ENCODE measurements at regions not wholly inside any gene's neighbourhood (a gene's known extent, or its start where the extent isn't known, plus 50 kb on each side); places are given as distances from the start of the nearest gene placed in this dataset.

DNA sequence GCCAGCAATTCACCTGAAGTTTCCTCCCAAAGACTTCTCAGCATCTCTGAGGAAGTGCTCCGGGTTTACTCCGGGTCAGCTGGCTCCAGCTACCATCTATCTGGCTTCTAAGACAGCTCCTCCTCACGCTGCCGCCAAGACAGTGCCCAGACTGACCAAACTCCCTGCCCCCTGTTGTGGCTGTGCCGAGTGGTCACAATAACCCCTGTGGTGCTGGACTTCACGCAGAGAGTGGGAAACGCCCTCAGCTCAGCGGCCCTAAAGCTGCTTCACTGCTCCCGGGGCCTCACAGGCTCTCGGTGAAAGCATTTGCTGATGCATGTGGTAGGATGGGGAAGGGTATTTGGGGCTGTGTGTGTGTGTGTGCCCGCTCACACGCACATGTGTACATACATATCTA, 154.8 kb upstream of the ZNF236 start:
- TF ChIP-seq POLR2A (IDR thresholded peaks at IDR 0.05), result no peak
- TF ChIP-seq, protein P1, sequence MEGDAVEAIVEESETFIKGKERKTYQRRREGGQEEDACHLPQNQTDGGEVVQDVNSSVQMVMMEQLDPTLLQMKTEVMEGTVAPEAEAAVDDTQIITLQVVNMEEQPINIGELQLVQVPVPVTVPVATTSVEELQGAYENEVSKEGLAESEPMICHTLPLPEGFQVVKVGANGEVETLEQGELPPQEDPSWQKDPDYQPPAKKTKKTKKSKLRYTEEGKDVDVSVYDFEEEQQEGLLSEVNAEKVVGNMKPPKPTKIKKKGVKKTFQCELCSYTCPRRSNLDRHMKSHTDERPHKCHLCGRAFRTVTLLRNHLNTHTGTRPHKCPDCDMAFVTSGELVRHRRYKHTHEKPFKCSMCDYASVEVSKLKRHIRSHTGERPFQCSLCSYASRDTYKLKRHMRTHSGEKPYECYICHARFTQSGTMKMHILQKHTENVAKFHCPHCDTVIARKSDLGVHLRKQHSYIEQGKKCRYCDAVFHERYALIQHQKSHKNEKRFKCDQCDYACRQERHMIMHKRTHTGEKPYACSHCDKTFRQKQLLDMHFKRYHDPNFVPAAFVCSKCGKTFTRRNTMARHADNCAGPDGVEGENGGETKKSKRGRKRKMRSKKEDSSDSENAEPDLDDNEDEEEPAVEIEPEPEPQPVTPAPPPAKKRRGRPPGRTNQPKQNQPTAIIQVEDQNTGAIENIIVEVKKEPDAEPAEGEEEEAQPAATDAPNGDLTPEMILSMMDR (IDR thresholded peaks at IDR 0.05), result no peak

All from adrenal gland (tissue), 5 donors.